ENCODE measurements at regions not wholly inside any gene's neighbourhood (a gene's known extent, or its start where the extent isn't known, plus 50 kb on each side); places are given as distances from the start of the nearest gene placed in this dataset.

GRCh38 chr5:179413711-179414458 lies 68.6 kb upstream of the ADAMTS2 start:
- Mint-ChIP-seq H3K27ac (ENCODE audit: low read depth, unreplicated experiment) (no peak overlapping the region), H3K9me3 (ENCODE audit: unreplicated experiment) (no peaks in the 10 kb centered on the region), H3K4me1 (ENCODE audit: insufficient read depth, unreplicated experiment) (no peaks in the 10 kb centered on the region), H3K4me3 (ENCODE audit: unreplicated experiment) (no peak overlapping the region), H3K27me3 (ENCODE audit: insufficient read depth, unreplicated experiment) (peaks cover 6% of the 10 kb centered on the region), H3K36me3 (ENCODE audit: insufficient read depth, unreplicated experiment) (peaks cover 6% of the 10 kb centered on the region)
- ChIA-PET CTCF (interaction anchor here (0.5 to 1.2 kb wide), 2 partner anchors 17 to 246 kb away, joined by 3 to 4 read pairs; no protein-coding TSS in a partner anchor), POLR2A (interaction anchor here (0.6 kb wide), 1 partner anchor 83 kb away, joined by 3 read pairs; no protein-coding TSS in a partner anchor)
- TF ChIP-seq, protein P1, sequence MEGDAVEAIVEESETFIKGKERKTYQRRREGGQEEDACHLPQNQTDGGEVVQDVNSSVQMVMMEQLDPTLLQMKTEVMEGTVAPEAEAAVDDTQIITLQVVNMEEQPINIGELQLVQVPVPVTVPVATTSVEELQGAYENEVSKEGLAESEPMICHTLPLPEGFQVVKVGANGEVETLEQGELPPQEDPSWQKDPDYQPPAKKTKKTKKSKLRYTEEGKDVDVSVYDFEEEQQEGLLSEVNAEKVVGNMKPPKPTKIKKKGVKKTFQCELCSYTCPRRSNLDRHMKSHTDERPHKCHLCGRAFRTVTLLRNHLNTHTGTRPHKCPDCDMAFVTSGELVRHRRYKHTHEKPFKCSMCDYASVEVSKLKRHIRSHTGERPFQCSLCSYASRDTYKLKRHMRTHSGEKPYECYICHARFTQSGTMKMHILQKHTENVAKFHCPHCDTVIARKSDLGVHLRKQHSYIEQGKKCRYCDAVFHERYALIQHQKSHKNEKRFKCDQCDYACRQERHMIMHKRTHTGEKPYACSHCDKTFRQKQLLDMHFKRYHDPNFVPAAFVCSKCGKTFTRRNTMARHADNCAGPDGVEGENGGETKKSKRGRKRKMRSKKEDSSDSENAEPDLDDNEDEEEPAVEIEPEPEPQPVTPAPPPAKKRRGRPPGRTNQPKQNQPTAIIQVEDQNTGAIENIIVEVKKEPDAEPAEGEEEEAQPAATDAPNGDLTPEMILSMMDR (IDR thresholded peaks at IDR 0.05; ENCODE audit: unreplicated experiment), result no peak
- BruUV-seq (replicated peaks), result no TSS peak
- no peak for DNase-seq (ENCODE audit: unreplicated experiment)
- intact Hi-C loops (cut with micrococcal nuclease), result no loop called here

- POLR2A ChIA-PET, result interaction anchor here (0.6 kb wide), 2 partner anchors 9 to 83 kb away, joined by 3 read pairs; no protein-coding TSS in a partner anchor
These were observed 67.9 kb upstream of the ADAMTS2 start for GRCh38 chr5:179413086-179413690.

GRCh38 chr5:179411161-179411841 lies 66.0 kb upstream of the ADAMTS2 start:
- CTCF ChIA-PET, result interaction anchor here (0.5 kb wide), 1 partner anchor 517 kb away, joined by 4 read pairs; no protein-coding TSS in a partner anchor
- Mint-ChIP-seq H3K4me3 (ENCODE audit: unreplicated experiment) (no peak overlapping the region), H3K27ac (ENCODE audit: low read depth, unreplicated experiment) (no peak overlapping the region), H3K9me3 (ENCODE audit: unreplicated experiment) (no peaks in the 10 kb centered on the region), H3K36me3 (ENCODE audit: insufficient read depth, unreplicated experiment) (peaks cover 6% of the 10 kb centered on the region), H3K27me3 (ENCODE audit: insufficient read depth, unreplicated experiment) (no peaks in the 10 kb centered on the region), H3K4me1 (ENCODE audit: insufficient read depth, unreplicated experiment) (no peaks in the 10 kb centered on the region)
- TF ChIP-seq, protein P1 (IDR thresholded peaks at IDR 0.05; ENCODE audit: unreplicated experiment), result no peak
- no TSS peak for BruUV-seq (replicated peaks)
- intact Hi-C loops (cut with micrococcal nuclease), result no loop called here
- no peak for DNase-seq (ENCODE audit: unreplicated experiment)
- POLR2A ChIA-PET, result no interaction called here

More at GRCh38 chr5:179413086-179413690, 67.9 kb upstream of the ADAMTS2 start:
- Mint-ChIP-seq H3K27me3 (ENCODE audit: insufficient read depth, unreplicated experiment) (no peaks in the 10 kb centered on the region), H3K4me1 (ENCODE audit: insufficient read depth, unreplicated experiment) (no peaks in the 10 kb centered on the region), H3K27ac (ENCODE audit: low read depth, unreplicated experiment) (no peak overlapping the region), H3K36me3 (ENCODE audit: insufficient read depth, unreplicated experiment) (peaks cover 6% of the 10 kb centered on the region), H3K4me3 (ENCODE audit: unreplicated experiment) (no peak overlapping the region), H3K9me3 (ENCODE audit: unreplicated experiment) (no peaks in the 10 kb centered on the region)
- CTCF ChIA-PET, result interaction anchor here (1.2 kb wide), 1 partner anchor 246 kb away, joined by 4 read pairs; no protein-coding TSS in a partner anchor
- no peak for DNase-seq (ENCODE audit: unreplicated experiment)
- no TSS peak for BruUV-seq (replicated peaks)
- TF ChIP-seq, protein P1 (IDR thresholded peaks at IDR 0.05; ENCODE audit: unreplicated experiment), result no peak
- intact Hi-C loops (cut with micrococcal nuclease), result no loop called here
